ENCODE measurements at regions not wholly inside any gene's neighbourhood (a gene's known extent, or its start where the extent isn't known, plus 50 kb on each side); places are given as distances from the start of the nearest gene placed in this dataset.

DNA sequence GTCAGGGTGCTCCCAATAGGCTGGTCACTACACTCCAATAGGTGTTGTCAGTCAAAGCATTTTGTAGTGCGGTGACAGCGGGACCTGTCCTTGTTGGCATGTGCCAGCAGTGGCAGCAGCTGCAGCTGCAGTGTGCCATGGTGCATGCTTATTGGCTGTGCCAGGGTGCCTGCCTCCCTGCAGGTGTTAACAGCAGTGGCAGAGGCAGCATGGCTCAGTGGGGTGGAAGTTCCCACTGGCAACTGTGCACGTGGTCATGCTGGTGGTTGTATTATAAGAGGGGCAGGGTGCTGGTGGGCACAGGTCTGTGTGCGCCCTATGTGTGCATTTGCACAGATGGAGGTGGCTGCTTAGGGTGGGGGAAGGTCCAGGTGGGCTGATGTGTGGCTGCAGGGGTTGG, 133.7 kb upstream of the EDIL3 start:
- TF ChIP-seq CTCF (IDR thresholded peaks at IDR 0.05; ENCODE audit: low read depth, low read length) (no peak), POLR2A (IDR thresholded peaks at IDR 0.05; ENCODE audit: extremely low read depth, insufficient read length) (no peak), MYC (IDR thresholded peaks at IDR 0.05; ENCODE audit: low read depth, low read length) (no peak)
